HEK293T (cell line): ENCODE measurements at regions not wholly inside any gene's neighbourhood (a gene's known extent, or its start where the extent isn't known, plus 50 kb on each side); places are given as distances from the start of the nearest gene placed in this dataset.

ENCODE experiments used
- CTCF ChIA-PET: fragments of 350-600 bp; formaldehyde crosslinking; extraction: SDS; loops from one replicate; lab custom pipeline; 2021; ENCODE audit warnings: antibody characterized with exemption, inconsistent platforms; lab: Yijun Ruan, JAX
- POLR2A ChIA-PET: fragments of 350-600 bp; formaldehyde crosslinking; extraction: SDS; loops from one replicate; lab custom pipeline; 2020; ENCODE audit warnings: antibody characterized with exemption, inconsistent platforms; lab: Yijun Ruan, JAX
- DNase-seq: peaks from one replicate; pipeline ENCODE4 v3.0.0; 2012; ENCODE audit warnings: mixed read lengths; ENCODE audit errors: extremely low spot score
- ARNT ChIP-seq: fragments of 450-650 bp; IDR thresholded peaks from 2 replicates; pipeline ENCODE4 v1.6.1; 2017; ENCODE audit warnings: mild to moderate bottlenecking
- BHLHE40 ChIP-seq: fragments of 450-650 bp; IDR thresholded peaks from 2 replicates; pipeline ENCODE4 v1.6.1; 2016; ENCODE audit warnings: mild to moderate bottlenecking, moderate library complexity, borderline replicate concordance
- CTBP1 ChIP-seq: fragments of 450-650 bp; IDR thresholded peaks from 2 replicates; pipeline ENCODE4 v1.6.1; 2016; ENCODE audit warnings: borderline replicate concordance
- ELF4 ChIP-seq: fragments of 450-650 bp; IDR thresholded peaks from 2 replicates; pipeline ENCODE4 v1.6.1; 2017; ENCODE audit warnings: antibody characterized with exemption
- FOXA1 ChIP-seq: fragments of 450-650 bp; IDR thresholded peaks from 2 replicates; pipeline ENCODE4 v1.6.1; 2016; ENCODE audit warnings: mild to moderate bottlenecking
- FOXK2 ChIP-seq: fragments of 450-650 bp; IDR thresholded peaks from 2 replicates; pipeline ENCODE4 v1.6.1; 2016; ENCODE audit warnings: mild to moderate bottlenecking
- FOXM1 ChIP-seq: fragments of 450-650 bp; IDR thresholded peaks from 2 replicates; pipeline ENCODE4 v1.6.1; 2017; ENCODE audit warnings: mild to moderate bottlenecking, borderline replicate concordance
- HDGF ChIP-seq: fragments of 450-650 bp; IDR thresholded peaks from 2 replicates; pipeline ENCODE4 v1.6.1; 2017; ENCODE audit warnings: antibody characterized with exemption, borderline replicate concordance
- L3MBTL2 ChIP-seq: fragments of 450-650 bp; conservative IDR thresholded peaks from 2 replicates; pipeline ENCODE4 v1.6.1; 2016; ENCODE audit warnings: mild to moderate bottlenecking
- LEF1 ChIP-seq: fragments of 450-650 bp; IDR thresholded peaks from 2 replicates; pipeline ENCODE4 v1.6.1; 2017; ENCODE audit warnings: mild to moderate bottlenecking, borderline replicate concordance
- NFRKB ChIP-seq: fragments of 450-650 bp; IDR thresholded peaks from 2 replicates; pipeline ENCODE4 v1.6.1; 2016; ENCODE audit warnings: mild to moderate bottlenecking, moderate library complexity
- PKNOX1 ChIP-seq: fragments of 450-650 bp; IDR thresholded peaks from 2 replicates; pipeline ENCODE4 v1.6.1; 2016
- SP1 ChIP-seq: fragments of 450-650 bp; IDR thresholded peaks from 2 replicates; pipeline ENCODE4 v1.6.1; 2017
- SUZ12 ChIP-seq: fragments of 450-650 bp; IDR thresholded peaks from 2 replicates; pipeline ENCODE4 v1.6.1; 2016; ENCODE audit warnings: mild to moderate bottlenecking
- TARDBP ChIP-seq: fragments of 450-650 bp; IDR thresholded peaks from 2 replicates; pipeline ENCODE4 v1.6.1; 2016
- ZNF384 ChIP-seq: fragments of 450-650 bp; IDR thresholded peaks from 2 replicates; pipeline ENCODE4 v1.6.1; 2016

DNA sequence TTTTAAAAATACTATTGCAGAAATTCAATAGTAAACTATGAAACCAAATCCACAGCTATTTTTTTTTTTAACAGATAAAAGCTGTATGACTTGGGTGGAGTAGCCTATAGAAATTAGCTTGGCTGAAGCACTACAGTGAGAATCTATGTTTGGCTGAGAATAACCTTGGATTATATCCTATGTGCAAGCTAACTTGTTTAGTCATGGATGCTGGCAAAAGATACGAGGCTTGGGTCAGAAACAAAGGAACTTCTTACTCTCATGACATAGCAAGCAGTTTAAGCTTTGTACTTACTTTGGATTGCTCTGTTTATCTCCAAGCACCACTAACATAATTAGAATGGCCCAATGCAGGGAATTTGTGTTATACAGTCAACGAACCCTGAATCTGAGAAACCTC, 119.2 kb upstream of the GRID2 start:
- ChIA-PET CTCF (no interaction called here), POLR2A (interaction anchor here (0.7 kb wide), 1 partner anchor 70 kb away, joined by 3 read pairs; no protein-coding TSS in a partner anchor)
- TF ChIP-seq L3MBTL2: no peak
- no peak for TF ChIP-seq HDGF
- no peak for TF ChIP-seq LEF1
- no peak for TF ChIP-seq PKNOX1
- TF ChIP-seq SUZ12: no peak
- no peak for TF ChIP-seq ZNF384
- TF ChIP-seq ELF4: no peak
- no peak for TF ChIP-seq TARDBP
- TF ChIP-seq FOXK2: no peak
- no peak for TF ChIP-seq FOXA1
- TF ChIP-seq FOXM1: no peak
- TF ChIP-seq BHLHE40: no peak
- no peak for TF ChIP-seq ARNT
- TF ChIP-seq NFRKB: no peak
- no peak for TF ChIP-seq CTBP1
- no peak for TF ChIP-seq SP1
- no peak for DNase-seq

GRCh38 chr4:92186239-92186638, 117.5 kb upstream of the GRID2 start:
- TF ChIP-seq BHLHE40 (no peak), ARNT (no peak), LEF1 (no peak), PKNOX1 (no peak), FOXK2 (no peak), FOXA1 (no peak), FOXM1 (no peak), SP1 (no peak), ZNF384 (no peak), CTBP1 (no peak)
- CTCF ChIA-PET: no interaction called here
- POLR2A ChIA-PET: no interaction called here
- no peak for DNase-seq

DNA sequence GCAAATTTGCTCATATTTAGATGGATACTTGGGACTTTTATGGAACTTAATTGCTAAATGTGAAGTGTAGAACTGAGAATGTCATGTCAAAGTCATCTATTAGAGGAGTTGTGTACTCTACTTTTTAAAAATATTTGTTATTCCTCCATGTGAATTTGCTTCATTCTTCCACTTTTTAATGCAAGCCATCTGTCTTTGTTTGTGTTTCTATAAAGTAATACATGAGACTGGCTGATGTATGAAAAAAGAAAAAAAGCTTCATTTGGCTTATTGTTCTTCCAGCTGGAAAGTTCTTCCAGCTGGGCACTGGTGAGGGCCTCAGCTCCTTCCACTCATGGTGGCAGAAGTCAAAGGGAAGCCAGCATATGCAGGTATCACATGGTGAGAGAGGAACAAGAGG, 114.6 kb upstream of the GRID2 start:
- CTCF ChIA-PET: no interaction called here
- POLR2A ChIA-PET: no interaction called here
- DNase-seq: no peak
- TF ChIP-seq FOXK2 (no peak), ARNT (no peak), CTBP1 (no peak), L3MBTL2 (no peak), ZNF384 (no peak), PKNOX1 (no peak), ELF4 (no peak), TARDBP (no peak), NFRKB (no peak), LEF1 (no peak), FOXM1 (no peak), SP1 (no peak), SUZ12 (no peak), FOXA1 (no peak), HDGF (no peak), BHLHE40 (no peak)

- no peak for DNase-seq
- TF ChIP-seq CTBP1 (no peak), FOXA1 (no peak), FOXK2 (no peak), BHLHE40 (no peak), LEF1 (no peak), SP1 (no peak), ELF4 (no peak), TARDBP (no peak), HDGF (no peak), ARNT (no peak), PKNOX1 (no peak), FOXM1 (no peak), NFRKB (no peak), SUZ12 (no peak), L3MBTL2 (no peak), ZNF384 (no peak)
- POLR2A ChIA-PET: no interaction called here
- CTCF ChIA-PET: no interaction called here
Measured at GRCh38 chr4:92198711-92199110, 105.1 kb upstream of the GRID2 start.

GRCh38 chr4:92199135-92199534, 104.6 kb upstream of the GRID2 start:
- no peak for DNase-seq
- ChIA-PET POLR2A (no interaction called here), CTCF (no interaction called here)
- no peak for TF ChIP-seq SUZ12

DNA sequence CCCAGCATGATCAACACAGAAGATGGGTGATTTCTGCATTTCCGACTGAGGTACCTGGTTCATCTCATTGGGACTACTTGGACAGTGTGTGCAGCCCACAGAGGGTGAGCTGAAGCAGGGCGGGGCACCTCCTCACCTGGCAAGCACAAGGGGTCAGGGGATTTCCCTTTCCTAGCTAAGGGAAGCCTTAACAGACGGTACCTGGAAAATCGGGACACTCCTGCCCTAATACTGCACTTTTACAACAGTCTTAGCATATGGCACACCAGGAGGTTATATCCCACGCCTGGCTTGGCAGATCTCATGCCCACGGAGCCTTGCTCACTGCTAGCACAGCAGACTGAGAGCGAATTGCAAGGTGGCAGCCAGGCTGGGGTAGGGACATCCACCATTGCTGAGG, 92.9 kb upstream of the GRID2 start:
- TF ChIP-seq FOXA1 (no peak), PKNOX1 (no peak)
- no peak for DNase-seq
- POLR2A ChIA-PET: no interaction called here
- CTCF ChIA-PET: no interaction called here
